ENCODE measurements at regions not wholly inside any gene's neighbourhood (a gene's known extent, or its start where the extent isn't known, plus 50 kb on each side); places are given as distances from the start of the nearest gene placed in this dataset.

DNA sequence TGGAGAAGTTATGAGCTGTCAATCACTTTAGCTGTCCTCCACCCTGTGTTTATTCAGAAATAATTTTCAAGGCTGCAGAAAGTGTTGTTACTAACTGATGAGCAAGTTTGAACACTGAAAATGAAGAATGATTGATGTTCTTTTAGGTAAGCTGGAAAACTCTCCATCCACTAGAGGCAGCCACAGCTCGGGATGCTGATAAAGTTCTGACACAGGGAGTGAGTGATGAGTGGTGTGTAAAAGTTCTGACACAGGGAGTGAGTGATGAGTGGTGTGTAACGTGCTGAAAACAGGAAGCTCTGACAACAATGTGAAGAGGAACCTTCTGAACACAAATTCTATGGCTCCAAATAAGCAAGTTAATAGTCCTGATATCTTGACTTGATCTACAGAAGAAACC, 197.5 kb upstream of the PTBP2 start:
- ChIA-PET POLR2A (no interaction called here), CTCF (no interaction called here)
- no peak overlapping the region for H3K4me2 ChIP-seq
- no peaks in the 10 kb centered on the region for H3K4me1 ChIP-seq (ENCODE audit: control insufficient read depth in 1 of 2, insufficient read depth in 2 of 2, low read depth in 1 of 2, low read length in 1 of 2)
- no peaks in the 10 kb centered on the region for H3F3A ChIP-seq (replicated peaks; ENCODE audit: insufficient read depth)
- H3K36me3 ChIP-seq (replicated peaks in 1 of 2; ENCODE audit: control insufficient read depth in 1 of 2, insufficient read depth in 2 of 2, low read length in 1 of 2), result no peaks in the 10 kb centered on the region
- TF ChIP-seq RFX5 (IDR thresholded peaks at IDR 0.05; ENCODE audit: low read length) (no peak), POLR2AphosphoS5 (IDR thresholded peaks at IDR 0.05; ENCODE audit: low read depth, low read length) (no peak), ELF1 (IDR thresholded peaks at IDR 0.05) (no peak), JUND (IDR thresholded peaks at IDR 0.05) (no peak), MEF2A (IDR thresholded peaks at IDR 0.05; ENCODE audit: borderline replicate concordance, low read depth) (no peak), RXRA (IDR thresholded peaks at IDR 0.05; ENCODE audit: borderline replicate concordance, low read depth) (no peak), FOXJ3 (CRISPR knock-in tag; IDR thresholded peaks at IDR 0.05) (no peak), RCOR1 (IDR thresholded peaks at IDR 0.05; ENCODE audit: low read length) (no peak), CHD2 (IDR thresholded peaks at IDR 0.05; ENCODE audit: low read length, partially characterized antibody) (no peak), GABPA (IDR thresholded peaks at IDR 0.05; ENCODE audit: low read depth) (no peak), RAD21 (IDR thresholded peaks at IDR 0.05; ENCODE audit: low read length) (no peak), FOXM1 (IDR thresholded peaks at IDR 0.05; ENCODE audit: low read depth) (no peak), TCF12 (IDR thresholded peaks at IDR 0.05) (no peak), NRF1 (IDR thresholded peaks at IDR 0.05; ENCODE audit: low read depth, low read length) (no peak), GATA2 (CRISPR knock-in tag; IDR thresholded peaks at IDR 0.05) (no peak)
- TF ChIP-seq, protein P1, sequence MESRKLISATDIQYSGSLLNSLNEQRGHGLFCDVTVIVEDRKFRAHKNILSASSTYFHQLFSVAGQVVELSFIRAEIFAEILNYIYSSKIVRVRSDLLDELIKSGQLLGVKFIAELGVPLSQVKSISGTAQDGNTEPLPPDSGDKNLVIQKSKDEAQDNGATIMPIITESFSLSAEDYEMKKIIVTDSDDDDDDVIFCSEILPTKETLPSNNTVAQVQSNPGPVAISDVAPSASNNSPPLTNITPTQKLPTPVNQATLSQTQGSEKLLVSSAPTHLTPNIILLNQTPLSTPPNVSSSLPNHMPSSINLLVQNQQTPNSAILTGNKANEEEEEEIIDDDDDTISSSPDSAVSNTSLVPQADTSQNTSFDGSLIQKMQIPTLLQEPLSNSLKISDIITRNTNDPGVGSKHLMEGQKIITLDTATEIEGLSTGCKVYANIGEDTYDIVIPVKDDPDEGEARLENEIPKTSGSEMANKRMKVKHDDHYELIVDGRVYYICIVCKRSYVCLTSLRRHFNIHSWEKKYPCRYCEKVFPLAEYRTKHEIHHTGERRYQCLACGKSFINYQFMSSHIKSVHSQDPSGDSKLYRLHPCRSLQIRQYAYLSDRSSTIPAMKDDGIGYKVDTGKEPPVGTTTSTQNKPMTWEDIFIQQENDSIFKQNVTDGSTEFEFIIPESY (IDR thresholded peaks at IDR 0.05; ENCODE audit: borderline replicate concordance, low read depth), result no peak
- TF ChIP-seq, protein P2, sequence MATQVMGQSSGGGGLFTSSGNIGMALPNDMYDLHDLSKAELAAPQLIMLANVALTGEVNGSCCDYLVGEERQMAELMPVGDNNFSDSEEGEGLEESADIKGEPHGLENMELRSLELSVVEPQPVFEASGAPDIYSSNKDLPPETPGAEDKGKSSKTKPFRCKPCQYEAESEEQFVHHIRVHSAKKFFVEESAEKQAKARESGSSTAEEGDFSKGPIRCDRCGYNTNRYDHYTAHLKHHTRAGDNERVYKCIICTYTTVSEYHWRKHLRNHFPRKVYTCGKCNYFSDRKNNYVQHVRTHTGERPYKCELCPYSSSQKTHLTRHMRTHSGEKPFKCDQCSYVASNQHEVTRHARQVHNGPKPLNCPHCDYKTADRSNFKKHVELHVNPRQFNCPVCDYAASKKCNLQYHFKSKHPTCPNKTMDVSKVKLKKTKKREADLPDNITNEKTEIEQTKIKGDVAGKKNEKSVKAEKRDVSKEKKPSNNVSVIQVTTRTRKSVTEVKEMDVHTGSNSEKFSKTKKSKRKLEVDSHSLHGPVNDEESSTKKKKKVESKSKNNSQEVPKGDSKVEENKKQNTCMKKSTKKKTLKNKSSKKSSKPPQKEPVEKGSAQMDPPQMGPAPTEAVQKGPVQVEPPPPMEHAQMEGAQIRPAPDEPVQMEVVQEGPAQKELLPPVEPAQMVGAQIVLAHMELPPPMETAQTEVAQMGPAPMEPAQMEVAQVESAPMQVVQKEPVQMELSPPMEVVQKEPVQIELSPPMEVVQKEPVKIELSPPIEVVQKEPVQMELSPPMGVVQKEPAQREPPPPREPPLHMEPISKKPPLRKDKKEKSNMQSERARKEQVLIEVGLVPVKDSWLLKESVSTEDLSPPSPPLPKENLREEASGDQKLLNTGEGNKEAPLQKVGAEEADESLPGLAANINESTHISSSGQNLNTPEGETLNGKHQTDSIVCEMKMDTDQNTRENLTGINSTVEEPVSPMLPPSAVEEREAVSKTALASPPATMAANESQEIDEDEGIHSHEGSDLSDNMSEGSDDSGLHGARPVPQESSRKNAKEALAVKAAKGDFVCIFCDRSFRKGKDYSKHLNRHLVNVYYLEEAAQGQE (IDR thresholded peaks at IDR 0.05; ENCODE audit: low read depth, low read length), result no peak
- TF ChIP-seq, protein P3, sequence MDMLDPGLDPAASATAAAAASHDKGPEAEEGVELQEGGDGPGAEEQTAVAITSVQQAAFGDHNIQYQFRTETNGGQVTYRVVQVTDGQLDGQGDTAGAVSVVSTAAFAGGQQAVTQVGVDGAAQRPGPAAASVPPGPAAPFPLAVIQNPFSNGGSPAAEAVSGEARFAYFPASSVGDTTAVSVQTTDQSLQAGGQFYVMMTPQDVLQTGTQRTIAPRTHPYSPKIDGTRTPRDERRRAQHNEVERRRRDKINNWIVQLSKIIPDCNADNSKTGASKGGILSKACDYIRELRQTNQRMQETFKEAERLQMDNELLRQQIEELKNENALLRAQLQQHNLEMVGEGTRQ (IDR thresholded peaks at IDR 0.05; ENCODE audit: borderline replicate concordance, low read depth, low read length), result no peak
- TF ChIP-seq, protein P4, sequence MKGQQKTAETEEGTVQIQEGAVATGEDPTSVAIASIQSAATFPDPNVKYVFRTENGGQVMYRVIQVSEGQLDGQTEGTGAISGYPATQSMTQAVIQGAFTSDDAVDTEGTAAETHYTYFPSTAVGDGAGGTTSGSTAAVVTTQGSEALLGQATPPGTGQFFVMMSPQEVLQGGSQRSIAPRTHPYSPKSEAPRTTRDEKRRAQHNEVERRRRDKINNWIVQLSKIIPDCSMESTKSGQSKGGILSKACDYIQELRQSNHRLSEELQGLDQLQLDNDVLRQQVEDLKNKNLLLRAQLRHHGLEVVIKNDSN (IDR thresholded peaks at IDR 0.05; ENCODE audit: borderline replicate concordance, low read depth), result no peak
- TF ChIP-seq, protein P5, sequence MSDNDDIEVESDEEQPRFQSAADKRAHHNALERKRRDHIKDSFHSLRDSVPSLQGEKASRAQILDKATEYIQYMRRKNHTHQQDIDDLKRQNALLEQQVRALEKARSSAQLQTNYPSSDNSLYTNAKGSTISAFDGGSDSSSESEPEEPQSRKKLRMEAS (IDR thresholded peaks at IDR 0.05; ENCODE audit: low read depth), result no peak
- WGBS (ENCODE audit: low lambda C conversion rate), result 69% methylated on average over 2 of the region's 2 CpGs
- H3K9me3 ChIP-seq, result 0 out of 2 replicates have a peak, but pooled peaks cover 4% of the 10 kb centered on the region
- H3K27me3 ChIP-seq (ENCODE audit: insufficient read depth), result no peaks in the 10 kb centered on the region
- H2AFZ ChIP-seq (ENCODE audit: low read depth), result no peak overlapping the region
- no peaks in the 10 kb centered on the region for H3K79me2 ChIP-seq (ENCODE audit: insufficient read depth)
- H3K9ac ChIP-seq, result no peak overlapping the region
- no peaks in the 10 kb centered on the region for H3K9me2 ChIP-seq
- H4K20me1 ChIP-seq (ENCODE audit: insufficient read depth), result no peaks in the 10 kb centered on the region
- H3K4me3 ChIP-seq (ENCODE audit: low read depth in 2 of 2, low read length in 1 of 2), result no peak overlapping the region
- H3K27ac ChIP-seq (ENCODE audit: low read depth in 2 of 2, low read length in 1 of 2), result no peak overlapping the region
- no peak for DNase-seq

All from SK-N-SH (cell line).